ENCODE measurements at regions not wholly inside any gene's neighbourhood (a gene's known extent, or its start where the extent isn't known, plus 50 kb on each side); places are given as distances from the start of the nearest gene placed in this dataset.

GRCh38 chr1:168782559-168783116 is 53.6 kb upstream of the DPT start:
- no peak for DNase-seq (ENCODE audit: low spot score)

GRCh38 chr1:168783458-168784210 is 54.6 kb upstream of the DPT start:
- DNase-seq (ENCODE audit: low spot score), result no peak

- DNase-seq (ENCODE audit: low spot score), result no peak
Measured at GRCh38 chr1:168786476-168787330, 57.7 kb upstream of the DPT start.

GRCh38 chr1:168788258-168788657 is 59.3 kb upstream of the DPT start:
- no peak for DNase-seq (ENCODE audit: low spot score)

GRCh38 chr1:168789501-168789900 is 60.5 kb upstream of the DPT start:
- DNase-seq (ENCODE audit: low spot score), result no peak

- no peak for DNase-seq (ENCODE audit: low spot score)
Measured at GRCh38 chr1:168792142-168792541, 63.1 kb upstream of the DPT start.

GRCh38 chr1:168792592-168793125 is 63.7 kb upstream of the DPT start:
- DNase-seq (ENCODE audit: low spot score), result no peak

- DNase-seq (ENCODE audit: low spot score), result no peak
Measured at GRCh38 chr1:168794057-168794456, 65.1 kb upstream of the DPT start.

- DNase-seq (ENCODE audit: low spot score), result no peak
Measured at GRCh38 chr1:168795681-168796080, 66.7 kb upstream of the DPT start.

- DNase-seq (ENCODE audit: low spot score), result no peak
Measured at GRCh38 chr1:168799927-168800605, 71.1 kb upstream of the DPT start.

GRCh38 chr1:168801032-168801745 is 72.2 kb upstream of the DPT start:
- DNase-seq (ENCODE audit: low spot score), result no peak

GRCh38 chr1:168803806-168804510 is 75.0 kb upstream of the DPT start:
- DNase-seq (ENCODE audit: low spot score), result no peak

GRCh38 chr1:168806952-168807351 is 77.9 kb upstream of the DPT start:
- no peak for DNase-seq (ENCODE audit: low spot score)

- DNase-seq (ENCODE audit: low spot score), result no peak
Measured at GRCh38 chr1:168811176-168811575, 82.2 kb upstream of the DPT start.

GRCh38 chr1:168819668-168820067 is 90.7 kb upstream of the DPT start:
- DNase-seq (ENCODE audit: low spot score), result no peak

GRCh38 chr1:168821434-168821833 is 92.4 kb upstream of the DPT start:
- no peak for DNase-seq (ENCODE audit: low spot score)

- no peak for DNase-seq (ENCODE audit: low spot score)
Measured at GRCh38 chr1:168822911-168823310, 93.9 kb upstream of the DPT start.

- DNase-seq (ENCODE audit: low spot score), result no peak
Measured at GRCh38 chr1:168823988-168824387, 95.0 kb upstream of the DPT start.

- DNase-seq (ENCODE audit: low spot score), result no peak
Measured at GRCh38 chr1:168824418-168825065, 95.5 kb upstream of the DPT start.

- no peak for DNase-seq (ENCODE audit: low spot score)
Measured at GRCh38 chr1:168825129-168825528, 96.1 kb upstream of the DPT start.
